Kidney glomerular epithelial cell (primary cell): ENCODE measurements at regions not wholly inside any gene's neighbourhood (a gene's known extent, or its start where the extent isn't known, plus 50 kb on each side); places are given as distances from the start of the nearest gene placed in this dataset.

Experiments
- DNase-seq: peaks from one replicate; lab custom pipeline; 2025; lab: John Stamatoyannopoulos, UW

- DNase-seq = no peak
These were observed 1006.4 kb upstream of the TMEM132C start for GRCh38 chr12:127260531-127260930.

- DNase-seq = no peak
These were observed 1006.0 kb upstream of the TMEM132C start for GRCh38 chr12:127260999-127261398.

- no peak for DNase-seq
These were observed 1004.4 kb upstream of the TMEM132C start for GRCh38 chr12:127262615-127263014.

GRCh38 chr12:127263621-127264020 is 1003.3 kb upstream of the TMEM132C start:
- peak; percentile 55 for DNase-seq

- DNase-seq = no peak
These were observed 999.8 kb upstream of the TMEM132C start for GRCh38 chr12:127267128-127267527.

- DNase-seq = no peak
These were observed 998.8 kb upstream of the TMEM132C start for GRCh38 chr12:127268213-127268612.

GRCh38 chr12:127268706-127269425 is 998.1 kb upstream of the TMEM132C start:
- DNase-seq = no peak

- DNase-seq = no peak
These were observed 996.8 kb upstream of the TMEM132C start for GRCh38 chr12:127270193-127270592.

GRCh38 chr12:127271776-127272175 is 995.2 kb upstream of the TMEM132C start:
- DNase-seq = no peak

DNA sequence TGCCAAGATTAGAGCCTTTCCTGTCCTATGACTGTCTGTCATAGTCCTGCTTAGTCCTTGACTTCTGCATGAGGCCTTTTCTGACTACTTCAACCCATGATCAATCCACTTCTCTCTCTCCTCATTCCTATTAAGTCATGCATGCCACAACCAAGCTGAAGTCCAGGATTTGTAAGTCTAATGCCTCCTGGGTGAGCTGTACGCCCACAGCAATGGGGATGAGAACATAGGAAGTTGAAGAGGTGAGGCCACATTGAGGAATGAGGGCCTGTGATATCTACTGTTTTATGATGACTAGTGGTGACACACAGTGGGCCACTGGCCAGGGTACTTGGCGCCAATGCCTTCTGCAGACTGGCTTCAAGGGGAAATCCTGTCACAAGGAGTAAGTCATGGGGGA is 994.1 kb upstream of the TMEM132C start:
- DNase-seq = peak; percentile 77

DNA sequence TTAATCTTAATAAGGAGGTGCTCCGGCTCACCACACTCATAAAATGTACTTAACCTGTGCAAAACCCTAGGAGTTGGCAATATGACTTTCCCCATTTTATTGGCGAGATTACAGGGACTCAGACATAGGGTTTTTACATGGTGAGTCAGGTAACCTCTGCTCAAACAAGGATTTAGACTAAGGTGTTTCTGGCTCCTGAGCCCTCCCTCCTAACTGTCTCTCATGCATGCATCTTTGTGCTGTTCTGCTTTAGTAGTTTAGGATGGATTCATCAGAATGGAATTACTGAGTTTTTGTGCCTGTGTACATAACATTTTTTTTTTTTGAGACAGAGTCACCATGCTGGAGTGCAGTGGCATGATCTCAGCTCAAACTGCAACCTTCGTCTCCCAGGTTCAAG is 993.3 kb upstream of the TMEM132C start:
- peak; percentile 88 for DNase-seq

DNA sequence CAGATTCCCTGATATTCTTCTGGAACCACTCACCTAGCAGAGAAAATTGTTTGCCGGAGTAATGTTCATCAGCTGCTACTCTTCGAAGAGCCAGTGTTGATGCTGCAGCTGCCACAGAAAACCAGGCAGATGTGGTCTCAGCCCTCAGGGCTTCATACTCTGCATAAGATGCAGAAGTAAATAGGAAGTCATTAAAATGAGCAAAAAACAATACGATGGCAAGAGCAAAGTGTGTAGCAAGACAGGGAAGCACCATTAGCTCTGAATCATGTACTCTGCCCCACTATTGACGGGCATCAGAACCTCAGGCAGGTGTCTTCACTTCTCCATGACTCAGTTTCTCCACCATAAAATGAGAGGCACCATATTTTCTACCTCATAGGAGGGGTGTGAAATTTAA is 991.6 kb upstream of the TMEM132C start:
- DNase-seq = no peak

GRCh38 chr12:127277882-127278281 is 989.1 kb upstream of the TMEM132C start:
- DNase-seq = no peak

DNA sequence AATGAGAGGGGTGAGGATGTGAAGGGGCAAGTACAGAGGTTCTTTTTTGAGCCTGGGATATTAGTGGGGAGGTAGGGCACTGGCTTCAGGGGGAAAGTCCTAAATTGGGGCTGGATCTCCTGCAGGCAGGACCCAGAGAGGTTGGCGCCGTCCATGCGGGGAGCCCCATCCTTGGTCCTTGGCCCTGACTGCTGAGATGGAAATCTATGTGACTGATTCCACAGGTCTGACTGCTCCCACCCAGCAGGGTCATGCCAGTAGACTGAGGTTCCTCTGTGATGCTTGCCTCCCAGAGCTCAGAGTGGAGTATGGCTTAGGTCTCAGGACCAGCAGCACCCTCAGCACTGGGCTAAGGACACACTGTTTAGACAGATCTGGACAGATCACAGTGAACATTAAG is 988.6 kb upstream of the TMEM132C start:
- no peak for DNase-seq

- DNase-seq = peak; percentile 20
These were observed 986.3 kb upstream of the TMEM132C start for GRCh38 chr12:127280393-127281275.

DNA sequence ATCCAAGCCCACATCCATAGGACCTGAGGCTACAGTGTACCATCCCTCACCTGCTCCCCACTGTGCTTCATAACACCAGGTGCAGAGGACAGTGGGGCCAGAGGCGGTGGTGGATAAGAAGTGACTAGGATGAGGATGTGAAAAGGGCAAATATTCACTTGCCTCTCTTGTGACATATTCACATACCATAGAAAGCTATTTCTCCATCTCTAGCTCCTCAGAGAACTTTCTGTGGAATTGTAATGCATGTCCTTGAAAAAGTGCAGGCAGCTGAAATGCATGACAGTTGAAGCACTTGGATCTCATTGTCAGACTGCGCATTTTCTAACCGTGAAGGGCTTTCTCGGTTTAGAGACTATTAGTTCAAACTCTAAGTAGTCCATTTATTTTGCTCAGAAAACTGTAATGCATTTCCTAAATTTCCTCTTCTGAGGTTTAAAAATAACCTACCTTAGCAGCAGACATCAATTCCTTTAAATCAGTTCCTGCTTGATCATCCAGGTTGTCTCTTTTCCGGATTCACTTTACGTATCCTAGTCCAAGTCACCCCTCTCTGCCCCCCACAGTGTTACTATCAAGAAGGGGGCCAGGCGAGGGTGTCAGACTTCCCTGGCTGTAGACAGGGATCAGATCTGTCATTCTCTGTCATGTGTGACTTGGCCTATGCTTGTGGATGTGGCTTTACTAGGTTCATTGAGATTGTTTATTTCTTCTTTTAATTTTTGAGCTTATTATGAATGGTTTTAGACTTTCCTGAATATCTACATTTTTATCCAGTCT is 984.0 kb upstream of the TMEM132C start:
- DNase-seq = no peak

GRCh38 chr12:127284021-127284420 is 982.9 kb upstream of the TMEM132C start:
- DNase-seq = no peak

- peak; percentile 23 for DNase-seq
These were observed 982.0 kb upstream of the TMEM132C start for GRCh38 chr12:127284870-127285431.

GRCh38 chr12:127286281-127286680 is 980.7 kb upstream of the TMEM132C start:
- DNase-seq = no peak

DNA sequence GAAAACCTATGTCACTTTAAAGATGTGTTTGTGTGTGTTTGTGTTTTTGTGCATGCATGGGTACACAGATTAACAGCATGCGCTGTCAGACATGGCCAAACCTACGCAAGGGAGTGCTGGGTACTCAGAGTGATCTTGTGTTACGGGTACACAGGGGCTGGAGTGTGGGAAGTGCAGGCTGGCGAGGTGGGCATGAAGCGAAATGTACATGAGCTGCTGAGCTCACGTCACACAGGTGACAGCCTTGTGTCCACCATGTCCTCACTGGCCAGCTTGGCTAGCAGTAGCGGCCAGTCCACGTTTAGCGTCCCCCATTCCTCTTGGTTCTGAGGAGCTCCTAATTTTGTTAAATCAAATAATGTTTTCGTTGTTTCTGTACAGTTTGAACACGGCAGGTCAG is 979.7 kb upstream of the TMEM132C start:
- DNase-seq = no peak

DNA sequence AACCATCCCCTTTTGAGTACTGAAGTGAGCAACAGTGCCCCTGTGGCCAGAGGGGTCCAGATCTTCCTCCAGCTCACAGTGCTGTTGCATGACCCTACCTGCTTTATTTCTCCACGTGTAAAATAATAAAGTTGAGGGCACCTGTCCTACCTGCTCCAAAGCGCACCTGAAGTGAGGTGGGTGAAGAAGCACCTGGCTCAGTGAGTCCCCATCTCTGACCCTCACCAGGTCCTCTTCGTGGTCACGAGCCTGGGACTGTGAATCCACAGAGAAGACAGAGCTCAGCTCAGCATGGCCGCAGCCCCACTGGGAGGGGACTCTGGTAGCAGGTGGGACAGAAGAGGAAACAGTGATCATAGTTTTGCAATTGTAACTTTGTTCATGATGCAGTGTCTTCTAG is 976.7 kb upstream of the TMEM132C start:
- no peak for DNase-seq

GRCh38 chr12:127292736-127293135 is 974.2 kb upstream of the TMEM132C start:
- no peak for DNase-seq
